Activated CD4-positive, alpha-beta T cell treated with anti-CD3 and anti-CD28 coated beads for 24 hours (primary cell): ENCODE measurements at regions not wholly inside any gene's neighbourhood (a gene's known extent, or its start where the extent isn't known, plus 50 kb on each side); places are given as distances from the start of the nearest gene placed in this dataset.

ENCODE experiments used
- DNase-seq, 2 donors: peaks; one replicate each; pipeline ENCODE4 v3.0.0-alpha.2; 2020; ENCODE audit warnings: low read depth in 2 of 2

DNA sequence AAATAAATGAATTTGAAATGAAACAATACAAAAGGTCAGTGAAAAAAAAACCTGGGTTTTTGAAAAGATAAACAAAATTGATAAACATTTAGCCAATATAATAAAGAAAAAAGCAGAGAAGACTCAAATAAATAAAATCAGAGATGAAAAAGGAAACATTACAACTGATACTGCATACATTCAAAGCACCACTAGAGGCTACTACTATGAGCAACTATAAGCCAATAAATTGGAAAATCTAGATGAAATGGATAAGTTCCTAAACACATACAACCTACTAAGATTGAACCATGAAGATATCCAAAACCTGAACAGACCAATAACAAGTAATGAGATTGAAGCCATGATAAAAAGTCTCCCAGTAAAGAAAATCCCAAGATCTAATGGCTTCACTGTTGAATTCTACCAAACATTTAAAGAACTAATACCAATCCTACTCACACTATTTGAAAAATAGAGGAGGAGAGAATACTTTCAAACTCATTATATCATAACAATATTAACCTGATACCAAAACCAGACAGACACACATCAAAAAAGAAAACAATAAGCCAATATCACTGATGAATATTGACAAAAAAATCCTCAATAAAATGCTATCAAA, 80.8 kb upstream of the CERS6 start:
- no peak for DNase-seq

DNA sequence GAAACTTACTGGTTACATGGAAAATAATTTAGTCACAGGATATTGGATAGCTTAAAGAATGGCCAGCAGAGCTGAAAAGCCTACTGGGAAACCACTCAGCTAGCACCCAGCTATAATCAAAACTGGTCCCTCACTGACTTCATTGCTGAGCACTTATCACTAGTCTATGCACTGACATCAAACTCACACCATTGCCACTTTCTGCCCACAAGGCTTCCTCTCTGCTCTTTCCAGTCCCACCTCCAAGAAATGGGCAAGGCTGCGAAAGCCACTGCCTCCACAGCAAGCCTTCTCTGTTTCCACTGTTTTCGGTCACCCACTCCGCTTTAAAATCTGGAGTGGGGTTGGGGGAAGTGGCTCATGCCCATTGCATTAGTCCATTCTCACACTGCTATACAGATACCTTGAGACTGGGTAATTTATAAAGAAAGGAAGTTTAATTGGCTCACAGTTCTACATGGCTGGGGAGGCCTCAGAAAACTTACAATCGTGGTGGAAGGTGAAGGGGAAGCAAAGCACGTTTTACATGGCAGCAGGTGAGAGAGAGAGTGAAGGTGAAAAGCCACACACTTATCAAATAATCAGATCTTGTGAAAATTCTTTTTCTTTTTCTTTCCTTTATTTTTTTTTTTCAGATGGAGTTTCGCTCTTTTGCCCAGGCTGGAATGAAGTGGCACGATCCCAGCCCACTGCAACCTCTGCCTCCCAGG, 77.0 kb upstream of the CERS6 start:
- DNase-seq = no peak

DNA sequence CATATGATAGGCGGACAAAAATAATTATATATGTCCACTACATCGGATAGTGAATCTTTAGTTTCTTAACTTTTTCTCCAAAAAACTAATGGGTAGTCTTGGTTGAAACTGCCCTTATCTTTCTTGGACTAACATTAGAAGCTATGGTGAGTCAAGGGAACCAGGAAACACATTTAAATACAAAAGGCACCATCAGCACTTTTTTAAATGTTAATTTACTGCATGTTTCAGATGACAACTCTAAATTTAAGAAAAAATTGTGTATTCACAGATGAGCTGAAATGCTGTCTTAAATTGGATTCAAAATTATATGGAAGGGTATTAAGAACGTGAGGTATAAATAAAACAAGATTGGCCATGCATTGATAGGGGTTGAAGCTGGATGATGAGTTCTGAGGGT, 75.6 kb upstream of the CERS6 start:
- DNase-seq = no peak

DNA sequence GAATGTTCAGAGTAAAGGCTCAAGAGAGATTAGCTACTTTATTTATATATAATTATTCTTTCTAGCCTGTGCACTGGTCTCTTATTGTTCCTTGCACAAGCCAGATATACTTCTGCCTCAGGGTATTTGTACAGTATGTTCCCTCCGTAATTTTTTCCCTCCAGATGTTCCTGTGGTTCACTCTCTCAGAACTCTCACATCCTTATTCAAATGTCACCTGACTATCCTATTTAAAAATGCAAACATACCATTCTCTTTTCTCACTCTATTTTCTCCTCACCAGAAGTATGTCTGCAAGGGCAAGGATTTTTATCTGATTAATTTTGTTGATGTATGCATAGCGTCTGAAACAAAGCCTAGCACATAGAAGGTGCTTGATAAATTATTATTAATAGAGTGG, 64.0 kb upstream of the CERS6 start:
- no peak for DNase-seq

DNA sequence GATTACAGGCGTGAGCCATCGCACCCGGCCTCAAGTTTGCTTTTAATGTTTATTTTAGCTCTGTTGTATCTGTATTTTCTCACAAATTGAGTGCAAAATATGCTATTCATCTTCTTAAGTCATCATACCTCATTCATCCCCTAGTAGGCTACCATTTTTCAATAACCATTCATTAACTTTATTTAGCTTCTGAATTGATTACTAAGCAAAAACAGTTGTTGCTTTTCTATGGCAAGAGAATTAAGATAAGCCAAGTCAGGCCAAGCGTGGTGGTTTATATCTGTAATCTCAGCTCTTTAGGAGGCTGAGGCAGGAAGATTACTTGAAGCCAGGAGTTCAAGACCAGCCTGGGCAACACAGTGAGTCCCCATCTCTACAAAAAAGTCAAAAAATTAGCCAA, 63.3 kb upstream of the CERS6 start:
- DNase-seq = no peak

DNA sequence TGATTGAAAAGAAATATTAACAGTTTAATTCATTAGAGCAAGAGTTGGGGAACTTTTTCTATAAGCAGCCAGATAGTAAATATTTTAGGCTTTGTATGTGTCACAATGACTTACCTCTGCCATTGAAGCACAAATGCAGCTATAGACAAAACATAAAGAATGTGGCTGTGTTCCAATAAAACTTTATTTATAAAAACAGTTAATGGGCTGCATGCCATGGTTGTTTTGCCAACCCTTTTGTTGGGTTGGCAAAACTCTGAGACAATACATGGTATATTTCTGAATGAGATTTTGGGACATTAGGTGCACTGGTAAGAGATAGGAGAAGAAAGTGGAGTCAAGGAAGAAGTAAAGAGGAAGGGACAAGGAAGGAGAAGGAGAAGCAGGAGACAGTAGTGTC, 61.8 kb upstream of the CERS6 start:
- DNase-seq = no peak

DNA sequence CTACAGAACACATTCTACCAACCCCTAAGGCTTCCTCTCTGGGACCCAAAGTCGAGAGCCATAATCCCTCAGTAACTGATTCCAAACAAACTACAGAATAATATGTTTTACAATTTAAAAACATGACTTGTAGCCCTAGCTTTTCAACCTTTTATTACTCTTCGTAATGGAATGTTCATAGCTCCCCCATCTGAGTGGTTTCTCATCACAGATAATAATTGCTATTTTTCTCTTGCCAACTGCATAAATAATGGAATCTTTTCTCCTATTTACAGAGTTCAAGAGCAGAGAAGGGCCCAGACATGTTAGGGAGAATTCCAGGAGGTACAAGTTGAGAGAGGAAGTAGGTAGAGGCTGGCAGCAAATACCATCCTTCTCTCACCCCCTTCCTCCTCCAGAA, 59.9 kb upstream of the CERS6 start:
- no peak for DNase-seq

DNA sequence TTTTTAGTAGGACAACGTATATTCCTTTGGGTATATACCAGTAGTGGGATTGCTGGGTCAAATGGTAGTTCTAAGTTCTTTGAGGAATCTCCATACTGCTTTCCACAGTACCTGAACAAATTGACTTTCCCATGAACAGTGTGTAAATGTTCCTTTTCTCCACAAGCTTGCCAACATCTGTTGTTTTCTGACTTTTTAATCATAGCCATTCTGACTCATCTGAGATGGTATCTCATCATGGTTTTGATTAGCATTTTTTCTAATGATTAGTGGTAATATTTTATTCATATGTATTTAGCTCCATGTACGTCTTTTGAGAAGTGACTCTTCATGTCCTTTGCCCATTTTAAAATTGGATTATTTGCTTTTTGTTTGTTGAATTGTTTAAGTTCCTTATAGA, 58.4 kb upstream of the CERS6 start:
- no peak for DNase-seq

DNA sequence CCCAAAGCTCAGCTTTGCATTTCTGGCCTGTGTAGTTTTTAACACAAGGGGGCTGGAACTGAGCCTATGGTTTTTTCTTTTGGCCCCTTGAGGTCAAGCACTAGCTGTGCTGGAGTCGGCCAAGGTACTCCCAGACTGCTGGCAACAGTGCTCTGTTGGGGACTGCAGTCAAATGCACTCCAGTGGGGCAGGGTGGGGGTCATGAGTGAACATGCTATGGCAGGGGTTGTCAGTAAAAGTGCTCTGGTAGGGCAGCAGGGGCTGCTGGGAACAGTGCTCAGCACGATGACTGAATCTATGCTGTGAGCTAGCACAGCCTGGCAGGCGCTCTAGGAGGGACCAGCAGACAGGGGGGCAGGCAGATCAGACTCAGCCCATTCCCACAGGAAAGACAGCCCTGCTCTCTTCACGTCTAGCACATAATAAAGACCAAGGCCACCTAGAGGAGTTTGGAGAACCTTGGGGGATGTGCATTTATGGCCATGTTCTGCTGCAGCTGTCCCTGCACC, 55.0 kb upstream of the CERS6 start:
- no peak for DNase-seq

DNA sequence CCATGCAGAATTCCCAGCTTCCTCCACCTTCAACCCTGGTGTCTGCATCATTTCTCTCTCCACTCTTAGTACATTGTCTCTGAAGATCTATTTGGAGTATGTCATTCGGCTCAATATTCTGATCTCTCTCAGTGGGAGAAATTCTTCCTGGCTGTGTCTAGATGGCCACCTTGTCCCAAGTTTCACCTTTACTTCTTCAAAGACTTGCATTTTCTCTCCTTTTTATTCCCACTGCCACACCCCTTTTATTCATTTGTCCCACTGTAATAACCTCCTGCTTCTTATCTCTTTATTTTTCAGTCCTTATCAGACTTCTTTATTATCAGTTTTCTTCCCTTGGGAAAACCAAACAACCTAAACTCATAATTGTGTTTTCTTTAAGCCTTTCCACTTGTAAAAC, 54.3 kb upstream of the CERS6 start:
- no peak for DNase-seq

DNA sequence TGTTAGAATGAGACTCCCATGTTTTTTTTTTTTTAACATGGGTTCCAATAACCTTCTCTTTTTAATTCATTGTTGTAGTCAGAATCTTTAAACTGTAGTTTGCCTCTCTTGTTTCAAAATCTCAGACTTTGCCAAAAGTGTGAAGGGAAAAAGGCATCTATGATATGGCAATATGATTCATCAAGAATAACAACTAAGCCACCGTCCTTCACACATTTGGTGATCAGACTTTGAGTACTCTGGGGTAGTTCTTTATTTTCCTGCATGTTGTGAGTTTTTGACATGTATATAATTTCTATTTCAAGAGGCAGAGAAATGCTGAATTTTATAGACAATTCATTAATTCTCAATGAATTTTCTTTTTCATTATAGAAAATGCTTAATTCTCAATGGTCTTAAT, 53.5 kb upstream of the CERS6 start:
- no peak for DNase-seq

DNA sequence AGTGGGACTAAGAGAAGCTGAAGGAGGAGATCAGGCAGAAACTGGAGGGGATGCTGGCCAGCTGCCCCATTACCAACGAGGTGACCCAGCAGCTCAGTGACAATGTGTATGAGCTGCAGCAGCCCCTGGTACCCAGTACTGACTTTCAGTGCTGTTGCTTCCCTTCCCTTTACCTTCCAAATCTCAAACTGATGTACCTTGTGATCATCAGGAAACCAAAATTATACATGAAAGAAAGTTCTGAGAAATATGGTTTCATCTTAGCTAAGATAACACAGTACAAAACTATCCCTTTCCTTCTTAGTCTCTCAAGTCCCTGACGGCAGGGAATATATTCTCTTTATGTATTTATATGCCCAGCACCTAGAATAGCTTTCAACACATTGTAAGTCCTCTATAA, 52.3 kb upstream of the CERS6 start:
- no peak for DNase-seq

DNA sequence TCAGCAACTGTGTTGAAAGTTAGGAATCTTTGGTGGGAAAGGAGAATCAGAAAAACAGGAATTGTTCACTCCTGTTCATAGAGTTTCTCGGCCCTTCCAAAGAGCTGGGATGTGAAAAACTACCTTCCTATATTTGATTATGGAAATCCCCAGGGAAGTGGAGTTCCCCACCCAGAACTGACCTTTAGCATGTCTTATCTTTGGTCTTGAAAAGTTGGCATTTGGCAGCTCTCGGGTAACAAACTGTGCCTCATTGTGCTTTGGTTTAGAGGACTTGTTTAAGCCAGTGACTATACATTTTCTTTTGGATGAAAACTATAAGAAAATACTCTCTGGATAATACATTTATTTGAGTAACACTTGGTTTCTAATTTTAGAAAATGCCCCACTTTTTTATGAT, 51.3 kb upstream of the CERS6 start:
- DNase-seq = no peak
